GM19238 (cell line): ENCODE measurements at regions not wholly inside any gene's neighbourhood (a gene's known extent, or its start where the extent isn't known, plus 50 kb on each side); places are given as distances from the start of the nearest gene placed in this dataset.
"Not testable (repeated sequence)": the region's sequence is repeated elsewhere in the genome, so short reads cannot be mapped to it uniquely, and the experiment has no call there.

ENCODE experiments used
- DNase-seq: peaks from one replicate; pipeline ENCODE4 v3.0.0; 2011; ENCODE audit warnings: low spot score; ENCODE audit not compliant: insufficient read length

GRCh38 chr18:71105994-71106546 lies 817.2 kb downstream of the SOCS6 start:
- DNase-seq: no peak

- no peak for DNase-seq
Measured at GRCh38 chr18:71105078-71105819, 816.4 kb downstream of the SOCS6 start.

GRCh38 chr18:71079606-71080005 lies 790.8 kb downstream of the SOCS6 start:
- no peak for DNase-seq

GRCh38 chr18:71077451-71077850 lies 788.6 kb downstream of the SOCS6 start:
- no peak for DNase-seq

GRCh38 chr18:71075147-71075546 lies 786.3 kb downstream of the SOCS6 start:
- DNase-seq: no peak

DNA sequence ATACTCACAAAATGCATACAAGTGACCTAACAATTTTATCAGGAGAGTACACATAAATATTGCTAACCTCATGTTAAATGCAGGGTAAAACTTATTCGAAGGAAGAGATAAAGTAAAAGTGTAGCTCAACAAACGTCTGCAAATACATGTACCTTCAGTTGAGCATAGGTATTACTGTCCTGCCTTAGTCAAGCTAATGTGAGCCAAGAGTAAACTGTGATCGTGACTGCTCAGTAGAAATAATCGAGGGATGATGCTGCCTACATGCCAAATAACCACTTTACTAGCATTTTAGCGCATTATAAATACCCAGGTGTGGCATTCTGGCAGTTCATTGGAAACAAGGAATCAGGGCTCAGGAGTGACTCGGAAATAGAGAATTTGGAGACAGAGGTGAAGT lies 779.5 kb downstream of the SOCS6 start:
- DNase-seq: no peak

DNA sequence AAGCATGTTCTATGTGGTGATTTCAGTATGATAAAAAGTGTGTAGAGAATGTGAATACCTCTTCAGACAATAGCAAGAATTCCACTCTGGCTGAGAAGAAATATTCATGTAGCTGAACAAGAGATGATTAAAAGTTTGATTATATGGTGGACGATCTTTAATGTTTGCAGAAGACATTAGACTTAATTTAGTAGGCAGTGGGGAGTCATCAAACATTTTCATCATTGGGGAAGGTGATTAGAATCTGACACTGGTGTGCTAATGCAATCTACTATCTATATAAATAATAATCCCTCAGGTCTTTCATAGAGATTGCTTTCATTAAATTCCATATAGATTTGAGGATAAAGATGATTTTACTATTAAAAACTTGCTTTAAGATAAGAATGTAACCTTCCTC lies 761.0 kb downstream of the SOCS6 start:
- no peak for DNase-seq

- no peak for DNase-seq
Measured at GRCh38 chr18:71047882-71048281, 759.0 kb downstream of the SOCS6 start.

DNA sequence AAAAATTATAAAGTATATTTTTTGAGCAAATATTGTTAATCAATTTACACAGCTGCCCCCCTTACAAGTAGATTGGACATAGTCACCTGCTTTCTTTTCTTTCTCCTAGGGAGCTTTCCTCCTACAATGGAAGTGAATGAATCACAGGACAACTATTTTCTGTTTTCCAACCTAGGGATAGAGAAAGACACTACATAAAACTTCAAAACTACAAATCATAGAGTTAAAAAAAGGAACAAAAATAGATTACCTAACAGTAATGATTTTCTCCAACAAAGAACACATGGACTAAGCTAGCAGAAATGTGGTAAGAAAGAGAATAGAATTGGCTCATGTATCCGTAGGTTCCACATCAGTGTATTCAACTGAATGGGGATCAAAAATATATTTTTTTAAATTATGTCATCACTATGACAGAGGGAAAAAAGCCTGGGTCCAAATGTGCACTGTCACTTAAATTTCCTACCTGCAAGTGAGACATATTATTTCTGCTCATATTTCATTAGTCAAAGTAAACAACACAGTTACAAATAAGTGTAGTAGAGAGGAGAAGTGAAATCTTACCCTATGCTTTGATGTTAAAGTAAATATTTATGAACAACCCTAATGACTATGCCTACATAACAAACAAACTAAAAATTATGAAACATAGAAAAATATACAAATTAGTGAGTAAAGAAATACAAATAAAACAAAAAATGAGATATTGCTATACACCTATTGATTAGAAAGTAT lies 756.7 kb downstream of the SOCS6 start:
- DNase-seq: no peak

- no peak for DNase-seq
Measured at GRCh38 chr18:71040161-71040560, 751.3 kb downstream of the SOCS6 start.

- no peak for DNase-seq
Measured at GRCh38 chr18:71038196-71038595, 749.4 kb downstream of the SOCS6 start.

- no peak for DNase-seq
Measured at GRCh38 chr18:71036783-71037182, 747.9 kb downstream of the SOCS6 start.

- not testable (repeated sequence) for DNase-seq
Measured at GRCh38 chr18:71031296-71032191, 742.7 kb downstream of the SOCS6 start.

- not testable (repeated sequence) for DNase-seq
Measured at GRCh38 chr18:71030085-71030484, 741.2 kb downstream of the SOCS6 start.

DNA sequence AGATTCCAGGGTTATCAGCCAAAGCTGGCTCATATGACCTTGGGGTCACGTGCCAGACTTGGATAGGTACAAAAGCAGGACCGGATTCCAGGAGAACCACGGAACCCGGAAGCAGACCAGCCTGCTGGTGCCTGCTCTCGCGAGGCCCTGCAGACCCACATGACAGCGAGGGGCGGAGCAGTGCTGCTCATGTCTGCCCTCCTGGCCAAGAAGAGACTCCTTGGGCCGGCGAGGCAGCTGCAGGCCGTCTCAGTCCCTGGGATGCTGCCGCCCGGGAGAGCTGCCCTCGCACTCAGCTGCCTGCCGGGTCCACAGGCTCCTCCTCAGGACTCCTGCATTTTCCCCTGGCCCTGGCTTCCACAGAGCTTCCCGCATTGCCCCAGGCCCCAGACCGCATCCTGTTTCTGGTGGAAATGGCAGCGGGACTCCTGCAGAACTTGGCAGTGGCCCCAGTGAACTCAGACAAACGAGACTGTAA lies 739.5 kb downstream of the SOCS6 start:
- DNase-seq: no peak

GRCh38 chr18:71027531-71027930 lies 738.7 kb downstream of the SOCS6 start:
- DNase-seq: no peak

- DNase-seq: no peak
Measured at GRCh38 chr18:71025505-71026225, 736.8 kb downstream of the SOCS6 start.

- no peak for DNase-seq
Measured at GRCh38 chr18:71022389-71022788, 733.5 kb downstream of the SOCS6 start.

- no peak for DNase-seq
Measured at GRCh38 chr18:71021030-71021362, 732.2 kb downstream of the SOCS6 start.

DNA sequence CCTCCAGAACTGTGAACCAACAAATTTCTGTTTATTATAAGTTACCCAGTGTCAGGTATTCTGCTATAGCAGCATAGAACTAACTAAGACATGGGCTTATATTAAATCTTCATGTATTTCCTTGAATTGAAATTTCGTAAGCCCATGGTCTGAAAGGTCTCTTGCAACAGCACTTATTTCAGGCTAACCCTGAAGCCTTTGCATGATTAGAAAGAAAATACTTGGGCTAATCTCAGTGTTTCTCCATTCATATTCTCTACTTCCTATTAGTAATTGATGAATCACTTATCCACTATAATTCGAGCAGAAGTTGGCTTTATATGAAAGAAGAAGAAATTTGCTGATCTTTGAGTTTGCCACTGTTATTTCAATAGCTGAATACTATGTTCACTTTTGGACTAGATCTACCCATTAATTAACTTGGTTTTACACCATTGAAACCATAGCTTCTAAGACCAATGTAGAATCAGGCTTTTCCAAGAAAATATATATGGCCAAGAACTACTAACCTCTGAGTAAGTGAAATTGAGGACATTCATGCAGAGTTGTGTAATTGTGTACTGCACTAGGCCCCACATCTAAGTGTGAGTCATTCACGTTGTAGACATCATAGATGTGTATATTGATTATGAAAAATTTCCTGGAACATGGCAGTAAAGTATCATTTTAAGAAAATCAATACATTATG lies 731.6 kb downstream of the SOCS6 start:
- no peak for DNase-seq
